Sciatic nerve (tissue), 2 donors: ENCODE measurements at regions not wholly inside any gene's neighbourhood (a gene's known extent, or its start where the extent isn't known, plus 50 kb on each side); places are given as distances from the start of the nearest gene placed in this dataset.

ENCODE experiments used
- ATAC-seq: fragments of 200-7000 bp; cut with Tn5 transposase; one replicate; pipeline ENCODE4 v1.9.1; 2020; ENCODE audit warnings: mild to moderate bottlenecking, moderate library complexity
- DNase-seq: peaks from one replicate; pipeline ENCODE4 v3.0.0-alpha.2; 2020; ENCODE audit warnings: low spot score
- intact Hi-C: fragments of 100-400 bp; cut with DNase I; formaldehyde crosslinking; loops from one replicate; pipeline ENCODE4 v1.14.2; 2022
- donor health status: DM: no; HTN: no; CAD: no.
- donor health status: DM: no; HTN: no; CAD: no.

DNA sequence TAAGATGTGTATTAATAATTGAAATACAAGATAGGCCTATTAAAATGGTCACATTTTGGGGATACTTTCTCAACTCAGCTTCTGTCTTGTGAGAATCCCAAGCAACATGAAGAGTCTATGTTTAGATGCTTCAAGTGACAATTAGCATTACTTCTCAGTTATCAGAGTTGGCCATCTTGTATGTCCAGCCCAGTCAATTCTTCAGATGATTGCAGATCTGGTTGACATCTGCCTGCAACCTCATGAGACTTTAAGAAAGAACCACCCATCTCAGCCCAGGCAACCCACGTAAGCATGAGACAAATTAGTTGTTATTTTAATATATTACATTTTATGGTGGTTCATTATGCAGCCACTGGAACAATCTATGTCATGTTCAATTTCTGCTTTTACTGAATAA is 256.5 kb downstream of the TENT5A start:
- DNase-seq (no peak), ATAC-seq (no peak)
- intact Hi-C loops = no loop called here

DNA sequence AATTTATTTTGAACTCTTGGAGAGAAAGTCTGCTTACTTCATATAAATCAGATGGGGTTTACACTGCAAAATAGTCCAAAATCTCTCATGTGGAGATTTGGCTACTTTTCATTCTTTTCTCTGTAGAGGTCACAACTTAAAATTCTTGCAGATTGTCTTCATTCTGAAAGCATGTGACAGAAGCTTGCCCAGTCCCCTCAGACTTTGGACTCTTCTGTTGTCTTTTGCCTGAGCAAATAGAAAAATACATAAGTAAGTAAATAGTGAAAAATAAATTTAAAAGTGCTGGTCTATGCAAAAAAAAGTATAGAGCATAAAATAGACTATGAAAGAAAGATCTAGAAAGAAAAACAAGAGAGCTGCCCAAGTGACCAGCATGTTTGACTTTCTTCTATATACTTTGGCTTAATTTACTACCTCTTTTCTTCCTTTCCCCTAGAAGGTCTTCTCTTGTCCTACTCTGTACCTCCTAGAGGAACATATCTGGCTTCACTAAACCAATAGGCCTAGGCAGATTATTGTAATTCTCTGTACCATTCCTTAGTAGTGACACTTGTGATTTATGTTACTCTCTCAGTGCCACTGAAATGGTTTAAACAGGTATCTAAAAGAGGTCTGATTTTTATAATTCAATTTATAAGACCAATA is 260.9 kb downstream of the TENT5A start:
- intact Hi-C loops = no loop called here
- ATAC-seq = no peak

DNA sequence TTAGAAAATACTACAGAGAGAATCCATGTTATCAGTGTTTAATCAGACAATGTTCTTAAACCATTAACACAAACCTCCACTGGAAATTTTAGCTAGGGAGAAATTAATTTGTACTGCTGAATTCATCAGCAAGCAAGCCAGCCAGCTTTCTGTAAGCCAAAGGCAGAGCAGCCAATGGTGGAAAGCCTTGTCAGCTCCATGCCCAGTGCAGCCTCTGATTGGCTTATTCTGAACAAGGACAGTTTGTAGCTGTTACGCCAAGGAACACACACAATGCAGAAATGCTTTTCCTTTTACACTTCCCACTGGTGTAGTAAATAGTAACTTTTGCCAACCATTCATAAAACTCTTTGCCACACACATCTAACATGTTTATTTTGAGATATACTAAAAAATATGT is 265.0 kb downstream of the TENT5A start:
- peak; percentile 96 for ATAC-seq
- intact Hi-C loops = no loop called here
- peak; percentile 69 for DNase-seq

More for the DNA sequence above, 260.9 kb downstream of the TENT5A start:
- no peak for DNase-seq

DNA sequence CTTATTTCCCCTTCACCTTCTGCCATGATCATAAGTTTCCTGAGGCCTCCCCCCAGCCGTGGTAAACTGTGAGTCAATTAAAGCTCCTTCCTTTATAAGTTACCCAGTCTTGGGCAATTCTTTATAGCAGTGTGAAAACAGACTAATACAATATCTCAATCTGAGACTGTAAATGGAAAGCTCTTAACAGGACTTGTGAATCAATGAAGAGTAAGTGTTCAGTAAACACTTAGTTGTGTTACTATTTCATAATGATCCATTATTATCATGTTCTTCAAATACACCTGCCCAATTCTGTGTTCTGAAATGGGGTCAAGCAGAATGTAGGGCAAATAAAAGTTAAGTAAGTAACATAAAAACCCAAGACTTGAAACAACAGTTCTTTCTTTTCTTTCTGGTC is 266.2 kb downstream of the TENT5A start:
- intact Hi-C loops = no loop called here
- DNase-seq = no peak
- no peak for ATAC-seq

DNA sequence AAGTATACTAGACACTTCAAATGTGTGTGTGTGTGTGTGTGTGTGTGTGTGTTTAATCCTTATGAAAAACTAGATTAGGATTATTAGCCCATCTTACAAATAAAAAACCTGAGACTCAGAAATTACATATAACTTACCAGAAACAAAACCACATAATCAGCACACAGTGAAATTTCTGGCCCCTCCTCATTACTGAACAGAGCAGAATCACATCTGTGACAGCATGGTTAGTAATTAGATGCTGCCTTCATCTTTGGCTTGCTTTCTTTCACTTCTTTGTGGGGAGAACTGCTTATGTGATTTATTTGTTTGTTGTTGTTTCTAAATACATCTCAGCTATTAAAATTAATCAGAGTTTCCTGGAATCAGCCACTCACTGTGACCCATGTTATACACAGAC is 267.1 kb downstream of the TENT5A start:
- intact Hi-C loops = no loop called here
- no peak for ATAC-seq
- no peak for DNase-seq

DNA sequence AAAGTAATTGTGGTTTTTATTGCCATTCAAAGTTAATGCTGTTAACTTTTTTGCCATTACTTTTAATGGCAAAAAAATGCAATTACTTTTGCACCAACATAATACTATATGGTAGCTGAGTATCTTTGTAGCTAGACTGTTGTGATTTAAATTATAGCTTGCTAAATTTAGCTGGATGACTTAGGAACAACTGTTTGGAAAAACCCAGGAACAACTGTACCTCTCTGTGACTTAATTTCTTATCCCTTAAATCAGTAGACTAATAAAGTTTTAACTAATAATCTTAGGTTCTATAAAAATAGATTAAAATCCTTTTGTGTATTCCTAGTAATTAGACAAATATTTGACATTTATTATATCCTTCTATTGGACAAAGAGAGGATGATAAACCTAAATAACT is 268.2 kb downstream of the TENT5A start:
- DNase-seq (no peak), ATAC-seq (no peak)
- intact Hi-C loops = no loop called here

DNA sequence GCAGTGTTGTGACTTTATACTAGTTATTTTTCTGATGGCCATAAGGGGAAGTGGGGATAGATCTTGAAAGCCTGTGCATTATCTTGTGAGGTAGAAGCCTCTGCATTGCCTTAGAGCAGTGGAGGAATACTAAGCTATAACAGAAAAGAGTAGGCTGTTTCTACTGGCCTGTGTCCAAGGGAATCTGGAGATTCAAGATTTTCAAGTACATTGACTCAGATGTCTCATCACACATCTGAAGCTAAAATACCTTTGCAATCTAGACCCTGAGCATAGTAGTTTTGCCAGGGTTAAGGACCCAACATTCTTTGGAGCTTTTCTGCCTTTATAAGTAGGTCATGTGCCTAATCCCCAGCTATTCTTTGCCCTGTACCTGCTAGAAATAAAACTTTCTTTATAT is 272.3 kb downstream of the TENT5A start:
- ATAC-seq = no peak
- no peak for DNase-seq

DNA sequence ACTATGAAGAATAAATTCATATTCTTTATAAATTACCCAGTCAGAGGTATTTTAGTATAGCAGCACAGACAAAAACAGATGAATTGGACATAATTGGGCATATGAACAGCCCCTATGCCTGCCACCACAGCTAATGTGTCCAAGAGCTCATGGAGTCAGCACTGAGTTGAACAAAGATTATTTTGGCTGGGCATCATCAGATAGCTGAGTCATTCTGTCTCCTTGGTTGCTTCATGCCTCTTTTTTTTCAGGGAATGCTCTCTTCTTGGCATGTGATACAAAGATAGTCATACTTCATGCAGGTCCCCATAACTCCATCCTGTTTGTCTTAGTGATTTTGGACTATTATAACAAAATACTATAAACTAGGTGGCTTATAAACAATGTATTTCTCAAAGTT is 275.6 kb downstream of the TENT5A start:
- peak; percentile 50 for ATAC-seq
- DNase-seq = no peak
- intact Hi-C loops = no loop called here

More for the DNA sequence above, 272.3 kb downstream of the TENT5A start:
- intact Hi-C loops = no loop called here

DNA sequence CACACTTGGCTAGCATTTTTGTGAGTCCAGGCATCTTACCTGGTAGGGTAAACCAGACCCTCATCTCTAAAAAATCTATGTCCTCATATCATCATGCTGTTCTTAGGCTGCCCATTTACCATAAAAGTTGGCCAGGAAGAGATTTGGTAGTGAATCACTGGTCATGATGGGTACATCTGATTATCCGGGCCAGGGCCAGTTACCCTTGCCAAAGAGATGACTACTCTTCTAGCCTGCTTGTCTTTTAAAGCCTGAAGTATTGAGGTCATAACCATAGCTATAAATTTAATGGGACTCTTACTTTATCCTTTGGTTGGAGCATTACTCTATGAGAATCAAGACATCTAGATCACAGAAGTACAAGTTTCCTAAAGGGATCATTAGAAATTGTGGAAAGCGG is 276.8 kb downstream of the TENT5A start:
- intact Hi-C loops = no loop called here
- ATAC-seq (no peak), DNase-seq (no peak)

DNA sequence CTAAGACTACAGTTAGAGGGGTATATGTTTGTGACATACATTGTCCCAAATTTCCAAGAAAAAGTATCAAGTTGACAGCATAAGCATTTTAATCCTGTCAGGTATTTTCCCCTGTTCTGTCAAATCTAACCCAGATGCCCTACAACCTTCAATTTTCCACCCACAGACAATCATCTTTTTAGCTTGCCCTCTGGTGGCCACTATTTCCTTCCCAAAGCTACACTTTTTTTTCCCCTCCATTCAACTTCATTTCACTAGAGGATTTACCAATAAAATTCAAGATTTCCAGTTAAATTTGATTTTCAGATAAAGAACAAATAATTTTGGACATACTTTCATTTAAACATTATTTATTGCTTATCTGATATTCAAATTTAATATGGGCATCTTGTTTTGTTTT is 286.6 kb downstream of the TENT5A start:
- intact Hi-C loops = no loop called here
- DNase-seq = no peak
- no peak for ATAC-seq

DNA sequence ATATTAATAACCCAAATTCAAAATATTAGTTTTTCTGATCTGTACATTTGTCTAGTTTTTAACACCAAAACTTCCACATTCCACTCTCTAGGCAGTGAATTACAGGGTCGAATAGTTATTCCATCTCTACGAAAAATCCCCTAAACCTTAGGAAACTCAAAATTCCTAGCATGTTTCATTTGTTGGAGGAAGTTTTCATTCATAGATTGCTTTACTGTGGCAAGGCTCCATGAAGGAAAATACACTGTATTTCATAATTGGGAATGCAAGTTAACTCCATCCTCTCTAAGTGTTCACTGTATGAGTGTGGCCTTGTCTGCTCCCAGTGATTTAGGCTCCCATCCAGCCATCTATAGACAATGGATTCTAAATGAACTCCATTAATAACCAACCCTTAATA is 296.1 kb downstream of the TENT5A start:
- no peak for ATAC-seq

DNA sequence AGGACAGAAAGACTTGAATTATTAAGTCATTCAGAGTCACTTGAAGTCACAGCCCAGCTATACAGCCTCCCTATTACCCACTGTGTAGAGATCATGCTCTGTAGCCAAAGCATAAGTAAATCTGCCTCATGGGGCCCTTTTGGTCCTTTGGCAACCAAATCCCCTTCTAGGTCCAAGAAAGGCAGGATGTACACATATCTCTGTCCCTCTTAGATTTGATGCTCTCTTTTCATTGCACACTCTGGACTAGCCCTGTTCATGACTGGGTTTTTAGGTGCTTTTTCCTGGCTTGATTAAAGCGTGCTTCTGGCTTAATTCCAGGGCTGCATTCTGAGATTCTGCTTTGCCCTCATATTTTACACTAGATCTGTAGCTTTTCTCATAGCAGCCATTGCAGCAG is 296.8 kb downstream of the TENT5A start:
- no peak for ATAC-seq
- no peak for DNase-seq
- intact Hi-C loops = no loop called here

More for the DNA sequence above, 296.1 kb downstream of the TENT5A start:
- DNase-seq = no peak
- intact Hi-C loops = no loop called here

DNA sequence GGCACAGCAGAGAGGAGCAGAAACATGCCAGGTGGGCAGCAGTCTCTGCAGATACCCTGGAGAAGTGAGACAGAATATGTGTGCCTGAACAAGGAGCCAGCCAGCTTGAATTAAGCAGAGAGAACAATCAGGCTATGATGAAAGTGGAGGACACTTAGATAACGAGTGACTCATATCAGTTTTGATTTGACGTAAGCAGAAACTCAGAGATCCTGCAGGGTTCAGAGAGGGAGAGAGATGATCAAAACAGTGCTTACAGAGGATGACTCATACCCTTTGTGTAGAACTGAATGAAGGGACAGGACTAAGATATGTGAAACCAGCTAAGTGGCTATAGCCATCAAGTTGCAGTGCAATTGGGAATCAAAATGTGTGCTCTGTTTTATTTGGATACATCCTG is 300.7 kb downstream of the TENT5A start:
- intact Hi-C loops = no loop called here
- DNase-seq = no peak
- peak; percentile 15 for ATAC-seq

DNA sequence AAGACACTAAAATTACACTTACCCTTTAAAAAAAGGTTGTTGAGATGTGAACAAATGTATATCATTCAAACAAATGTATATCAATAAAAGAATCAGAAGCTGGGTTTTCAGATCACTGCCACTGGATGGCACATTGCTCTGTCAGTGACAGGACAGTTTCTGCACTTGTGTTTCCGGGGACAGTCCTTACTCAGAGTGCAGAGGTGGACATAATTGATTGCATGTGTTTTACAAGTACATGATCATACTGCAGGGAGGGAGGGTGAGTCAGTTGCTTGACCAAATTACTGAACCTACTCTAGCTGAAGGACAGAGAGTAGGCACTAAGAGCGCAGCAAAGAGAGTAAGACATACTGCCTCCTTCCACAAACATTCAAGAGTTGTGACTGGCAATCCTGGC is 302.3 kb downstream of the TENT5A start:
- DNase-seq (no peak), ATAC-seq (peak; percentile 65)
- intact Hi-C loops = no loop called here

DNA sequence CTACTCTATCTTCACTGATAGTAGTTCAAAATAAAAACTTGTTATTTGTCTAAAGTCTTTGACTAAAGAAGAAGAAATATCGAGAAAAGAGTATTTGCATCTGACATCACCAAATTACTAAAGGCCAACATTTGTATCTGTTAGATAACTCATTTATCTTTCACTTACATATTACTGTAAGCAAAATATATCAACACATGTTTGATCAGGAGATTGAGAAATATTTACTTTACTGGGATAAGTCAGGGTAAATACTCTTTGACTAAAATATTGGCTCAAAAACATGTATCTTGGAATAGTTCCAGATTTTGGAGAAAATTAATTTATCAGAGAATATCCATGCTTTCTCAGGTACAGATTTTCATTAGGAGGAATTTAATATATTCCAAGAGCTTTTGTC is 306.0 kb downstream of the TENT5A start:
- ATAC-seq (no peak), DNase-seq (no peak)
- intact Hi-C loops = no loop called here

DNA sequence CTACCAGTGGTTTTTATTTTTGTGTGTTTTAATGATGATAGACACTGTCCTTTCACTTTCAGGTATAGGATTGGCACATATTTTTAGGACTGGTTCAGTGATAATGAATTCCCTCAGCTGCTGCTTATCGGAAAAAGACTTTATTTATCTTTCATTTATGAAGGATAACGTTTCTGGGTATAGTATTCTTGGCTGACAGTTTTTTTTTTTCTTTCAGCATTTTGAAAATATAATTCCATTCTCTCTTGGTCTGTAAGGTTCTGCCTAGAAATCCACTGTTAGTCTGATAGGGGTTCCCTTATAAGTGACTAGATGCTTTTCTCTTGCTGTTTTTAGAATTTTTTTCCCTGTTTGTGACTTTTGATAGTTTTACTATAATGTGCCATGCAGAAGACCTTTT is 313.1 kb downstream of the TENT5A start:
- intact Hi-C loops = no loop called here
- DNase-seq (no peak), ATAC-seq (no peak)

DNA sequence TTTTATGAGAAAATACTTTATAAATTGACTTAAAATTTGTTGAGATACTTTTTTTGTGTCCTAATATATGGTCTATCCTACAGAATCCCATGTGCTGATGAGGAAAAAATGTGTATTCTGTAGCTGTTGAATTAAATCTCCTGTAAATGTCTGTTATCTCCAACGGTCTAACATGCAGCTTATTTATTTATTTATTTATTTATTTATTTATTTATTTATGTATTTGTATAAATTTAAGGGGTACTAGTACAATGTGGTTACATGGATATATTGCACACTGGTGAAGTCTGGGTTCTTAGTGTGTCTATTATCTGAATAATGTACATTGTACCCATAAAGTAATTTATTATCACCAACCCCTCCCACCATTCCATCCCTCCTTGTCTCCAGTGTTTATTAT is 315.5 kb downstream of the TENT5A start:
- no peak for ATAC-seq
- intact Hi-C loops = no loop called here

DNA sequence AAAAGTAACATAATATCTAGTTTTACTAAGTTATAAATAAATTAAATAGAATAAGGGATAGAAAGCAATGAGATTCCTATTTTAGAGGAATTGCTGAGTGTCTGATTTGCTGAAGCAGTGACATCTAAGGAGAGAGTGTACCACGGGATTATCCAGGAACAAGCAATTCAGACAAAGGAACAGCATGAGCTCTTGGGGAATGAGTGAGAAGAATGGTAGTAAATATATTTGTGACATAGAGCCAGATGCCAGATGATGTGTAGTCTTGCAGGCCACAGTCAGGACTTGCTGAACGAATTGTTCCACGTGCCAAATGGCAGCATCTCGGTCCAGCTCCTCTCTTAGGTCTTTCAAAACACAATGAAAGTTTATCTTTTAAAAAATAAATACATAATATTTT is 339.2 kb downstream of the TENT5A start:
- intact Hi-C loops = no loop called here
- no peak for DNase-seq
- ATAC-seq = no peak

More for the DNA sequence above, 315.5 kb downstream of the TENT5A start:
- no peak for DNase-seq

DNA sequence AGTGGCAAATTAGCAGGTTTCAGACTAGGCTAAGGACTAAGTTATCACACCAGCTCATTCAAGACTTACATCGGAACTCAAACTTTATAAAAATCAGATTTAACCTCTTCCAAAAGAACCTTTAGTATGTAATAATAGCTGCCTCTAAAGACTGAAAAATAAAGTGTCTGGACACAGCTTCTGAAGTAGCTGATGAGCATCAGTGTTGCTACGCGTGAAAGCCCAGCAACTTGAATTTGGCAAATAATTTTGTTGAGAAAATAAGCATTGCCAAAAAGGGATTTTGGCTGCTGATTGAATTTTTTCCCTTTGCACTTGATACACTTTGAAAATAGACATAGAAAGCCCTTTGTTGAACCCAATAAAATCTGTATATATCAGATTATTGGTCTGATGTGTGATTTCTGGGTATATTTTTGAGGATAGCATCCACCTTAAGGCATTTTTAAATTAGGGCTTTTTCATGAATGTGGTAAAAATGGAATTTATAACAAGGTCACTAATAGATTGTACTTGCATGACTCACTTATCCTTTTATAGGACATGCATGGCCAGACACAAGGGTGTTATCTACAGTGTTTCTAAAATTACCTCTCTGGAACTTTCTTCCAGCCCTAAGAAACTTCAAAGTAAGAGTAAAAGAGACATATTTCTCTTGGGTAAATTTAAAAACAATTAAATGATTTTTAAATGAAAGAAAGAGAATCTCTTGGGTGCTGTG is 350.4 kb downstream of the TENT5A start:
- no peak for DNase-seq
- ATAC-seq = peak; percentile 66

DNA sequence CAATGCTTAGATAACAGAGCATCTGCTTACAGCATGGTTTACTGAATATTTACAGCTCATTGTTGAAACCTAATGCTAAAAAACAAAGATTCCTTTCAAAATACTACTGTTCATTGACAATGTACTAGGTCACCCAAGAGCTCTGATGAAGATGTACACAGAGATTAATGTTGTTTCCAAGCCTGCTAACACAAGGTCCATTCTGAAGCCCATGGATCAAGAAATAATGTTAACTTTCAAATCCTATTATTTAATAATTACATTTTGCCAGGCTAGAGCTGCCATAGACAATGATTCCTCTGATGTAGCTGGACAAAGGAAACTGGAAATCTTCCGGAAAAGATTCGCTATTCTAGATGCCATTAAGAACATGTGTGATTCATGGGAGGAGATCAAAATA is 355.6 kb downstream of the TENT5A start:
- no peak for ATAC-seq
- no peak for DNase-seq
- intact Hi-C loops = no loop called here

More for the DNA sequence above, 350.4 kb downstream of the TENT5A start:
- intact Hi-C loops = no loop called here

DNA sequence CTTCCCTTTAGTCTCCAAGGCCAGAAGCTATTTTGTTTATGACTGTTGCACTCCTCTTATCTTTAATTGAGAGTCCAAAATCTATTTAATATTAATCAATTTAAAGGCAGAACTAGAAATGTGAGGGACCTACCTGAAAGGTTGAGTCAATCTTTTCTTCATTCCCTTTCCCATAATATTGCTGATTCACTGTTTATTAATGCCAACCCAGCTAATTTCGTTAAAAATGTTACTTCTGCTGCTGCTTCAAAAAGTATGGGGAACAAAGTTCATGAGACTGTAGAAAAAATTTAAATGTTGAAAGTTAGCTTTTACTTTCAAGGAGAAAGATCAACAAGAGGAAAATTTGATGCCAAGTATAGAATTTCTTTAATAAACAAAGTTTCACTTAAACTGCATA is 365.3 kb downstream of the TENT5A start:
- ATAC-seq (no peak), DNase-seq (no peak)
- intact Hi-C loops = no loop called here
